SU-DHL-6 (cell line): ENCODE measurements at regions not wholly inside any gene's neighbourhood (a gene's known extent, or its start where the extent isn't known, plus 50 kb on each side); places are given as distances from the start of the nearest gene placed in this dataset.

Experiments
- EZH2phosphoT487 ChIP-seq: fragments of 200-600 bp; sonication (generic), shearing (Covaris generic); conservative IDR thresholded peaks from 2 replicates; pipeline ENCODE4 v1.6.1; 2018; ENCODE audit warnings: mild to moderate bottlenecking, antibody characterized with exemption, low read length, moderate library complexity, mixed read lengths
- TF ChIP-seq, protein P1 (sequence below): fragments of 200-600 bp; sonication (generic); IDR thresholded peaks from one replicate; pipeline ENCODE4 v1.5.1; 2017; ENCODE audit warnings: antibody characterized with exemption, mild to moderate bottlenecking, low read length, moderate library complexity; ENCODE audit not compliant: insufficient read depth, poor library complexity, severe bottlenecking

DNA sequence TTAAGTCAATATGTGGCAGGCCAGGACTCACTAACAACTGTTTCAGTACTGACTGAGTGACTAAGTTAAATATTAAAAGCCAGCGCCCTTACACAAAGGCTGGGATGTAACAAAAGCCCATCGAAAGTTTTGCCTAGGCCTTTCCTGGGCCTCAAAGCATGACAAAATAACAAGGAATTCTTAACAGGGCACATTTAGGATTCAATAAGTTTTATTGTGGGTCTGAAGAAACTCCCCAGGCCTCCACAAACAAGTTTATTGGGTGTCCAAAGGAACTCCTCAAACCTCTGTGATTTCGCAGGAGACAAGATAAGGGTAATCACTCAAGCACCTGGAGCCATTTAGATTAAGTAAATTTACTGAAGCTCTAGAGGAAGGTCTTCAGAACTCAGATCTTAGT, 130.7 kb upstream of the SGCG start:
- no peak for TF ChIP-seq EZH2phosphoT487
- TF ChIP-seq, protein P1, sequence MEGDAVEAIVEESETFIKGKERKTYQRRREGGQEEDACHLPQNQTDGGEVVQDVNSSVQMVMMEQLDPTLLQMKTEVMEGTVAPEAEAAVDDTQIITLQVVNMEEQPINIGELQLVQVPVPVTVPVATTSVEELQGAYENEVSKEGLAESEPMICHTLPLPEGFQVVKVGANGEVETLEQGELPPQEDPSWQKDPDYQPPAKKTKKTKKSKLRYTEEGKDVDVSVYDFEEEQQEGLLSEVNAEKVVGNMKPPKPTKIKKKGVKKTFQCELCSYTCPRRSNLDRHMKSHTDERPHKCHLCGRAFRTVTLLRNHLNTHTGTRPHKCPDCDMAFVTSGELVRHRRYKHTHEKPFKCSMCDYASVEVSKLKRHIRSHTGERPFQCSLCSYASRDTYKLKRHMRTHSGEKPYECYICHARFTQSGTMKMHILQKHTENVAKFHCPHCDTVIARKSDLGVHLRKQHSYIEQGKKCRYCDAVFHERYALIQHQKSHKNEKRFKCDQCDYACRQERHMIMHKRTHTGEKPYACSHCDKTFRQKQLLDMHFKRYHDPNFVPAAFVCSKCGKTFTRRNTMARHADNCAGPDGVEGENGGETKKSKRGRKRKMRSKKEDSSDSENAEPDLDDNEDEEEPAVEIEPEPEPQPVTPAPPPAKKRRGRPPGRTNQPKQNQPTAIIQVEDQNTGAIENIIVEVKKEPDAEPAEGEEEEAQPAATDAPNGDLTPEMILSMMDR: no peak
